Right lobe of liver (tissue), 4 donors: ENCODE measurements at regions not wholly inside any gene's neighbourhood (a gene's known extent, or its start where the extent isn't known, plus 50 kb on each side); places are given as distances from the start of the nearest gene placed in this dataset.

ENCODE experiments used
- CTCF ChIP-seq, 4 donors: fragments of 200-600 bp in 3 of 4; fragments of 450-650 bp in 1 of 4; IDR thresholded peaks; one replicate each; pipeline versions ENCODE4 v1.5.1 to v1.8.0; 2016 to 2022; ENCODE audit warnings: antibody characterized with exemption in 4 of 4, mild to moderate bottlenecking in 2 of 4
- POLR2A ChIP-seq: fragments of 450-650 bp; IDR thresholded peaks from one replicate; pipeline ENCODE4 v1.6.1; 2017; ENCODE audit warnings: antibody characterized with exemption, mild to moderate bottlenecking
- donor health status: DM: no; HTN: no; CAD: no.
- donor health status: DM: no; HTN: no; CAD: no.
- donor health status: DM: no; HTN: yes; CAD: no.

- TF ChIP-seq CTCF (IDR thresholded peaks at IDR 0.05) (no peak), POLR2A (no peak)
Observed at GRCh38 chr2:7721413-7721995, 804.3 kb downstream of the RNF144A start.
